Left renal pelvis (tissue), 4 donors: ENCODE measurements at regions not wholly inside any gene's neighbourhood (a gene's known extent, or its start where the extent isn't known, plus 50 kb on each side); places are given as distances from the start of the nearest gene placed in this dataset.
"Not testable (repeated sequence)": the region's sequence is repeated elsewhere in the genome, so short reads cannot be mapped to it uniquely, and the experiment has no call there.

Source experiments
- DNase-seq, 4 donors: peaks; one replicate each; pipeline ENCODE4 v3.0.0-alpha.2; 2013; ENCODE audit warnings: low read depth in 4 of 4, low spot score in 3 of 4

GRCh38 chr15:22519213-22519612 is 60.5 kb downstream of the GOLGA6L22 start:
- not testable (repeated sequence) for DNase-seq

GRCh38 chr15:22526537-22526936 is 67.8 kb downstream of the GOLGA6L22 start:
- DNase-seq = not testable (repeated sequence)

DNA sequence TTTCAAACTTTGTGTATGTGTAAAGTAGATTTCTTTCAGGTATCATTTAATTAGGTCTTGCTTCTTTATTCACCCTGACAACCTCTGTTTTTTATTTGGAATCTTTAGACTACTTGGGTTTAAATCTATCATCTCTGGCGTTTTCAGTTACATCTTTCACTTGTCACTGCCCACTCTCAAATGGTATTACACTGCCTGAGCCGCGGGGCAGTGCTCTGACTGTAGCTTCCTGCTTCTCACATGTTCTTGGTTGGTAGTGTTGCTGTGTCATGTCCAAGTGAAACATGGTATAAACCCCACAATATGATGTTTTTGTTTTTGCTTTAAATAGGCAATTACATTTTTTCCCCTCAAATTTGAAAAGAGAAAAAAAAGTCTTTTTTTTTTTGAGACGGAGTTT is 68.3 kb downstream of the GOLGA6L22 start:
- DNase-seq = not testable (repeated sequence)

DNA sequence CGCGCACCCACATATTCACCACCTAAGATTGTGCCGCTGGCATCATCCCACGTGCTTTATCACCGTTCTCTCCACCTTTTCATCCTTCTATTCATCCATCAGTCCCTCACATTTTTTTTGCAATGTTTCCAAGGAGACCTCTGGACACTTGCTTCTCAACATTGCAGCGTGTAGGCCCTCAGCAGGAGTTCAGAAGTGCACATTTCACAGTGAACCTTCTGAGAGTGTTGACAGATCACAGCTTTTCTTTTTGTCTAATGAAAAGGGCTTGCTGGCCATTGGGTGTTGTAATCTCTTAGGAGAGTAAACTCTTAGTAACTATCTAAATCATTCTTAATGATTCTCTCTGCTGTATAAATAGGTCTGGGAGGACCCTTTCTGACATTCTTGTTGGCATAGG is 70.5 kb downstream of the GOLGA6L22 start:
- DNase-seq = not testable (repeated sequence)

DNA sequence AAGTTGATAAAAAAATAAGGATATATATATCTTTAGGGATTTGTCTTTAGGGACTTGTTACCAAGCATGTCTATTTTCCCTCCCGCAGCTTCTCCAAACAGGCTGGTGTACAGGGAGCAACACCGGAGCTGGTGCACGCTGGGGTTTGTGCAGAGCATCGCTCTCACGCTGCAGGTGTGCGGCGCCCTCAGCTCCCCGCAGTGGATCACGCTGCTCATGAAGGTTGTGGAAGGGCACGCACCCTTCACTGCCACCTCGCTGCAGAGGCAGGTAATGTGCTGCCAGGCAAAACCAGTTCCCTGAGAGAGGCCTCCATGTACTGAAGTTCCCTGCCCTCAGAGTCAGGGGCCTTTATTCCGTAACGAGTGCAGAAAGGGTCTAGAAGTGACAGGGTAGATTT is 101.0 kb downstream of the GOLGA6L22 start:
- not testable (repeated sequence) for DNase-seq

GRCh38 chr15:22561716-22562115 is 103.0 kb downstream of the GOLGA6L22 start:
- not testable (repeated sequence) for DNase-seq

GRCh38 chr15:22566510-22566909 is 107.8 kb downstream of the GOLGA6L22 start:
- DNase-seq = not testable (repeated sequence)

DNA sequence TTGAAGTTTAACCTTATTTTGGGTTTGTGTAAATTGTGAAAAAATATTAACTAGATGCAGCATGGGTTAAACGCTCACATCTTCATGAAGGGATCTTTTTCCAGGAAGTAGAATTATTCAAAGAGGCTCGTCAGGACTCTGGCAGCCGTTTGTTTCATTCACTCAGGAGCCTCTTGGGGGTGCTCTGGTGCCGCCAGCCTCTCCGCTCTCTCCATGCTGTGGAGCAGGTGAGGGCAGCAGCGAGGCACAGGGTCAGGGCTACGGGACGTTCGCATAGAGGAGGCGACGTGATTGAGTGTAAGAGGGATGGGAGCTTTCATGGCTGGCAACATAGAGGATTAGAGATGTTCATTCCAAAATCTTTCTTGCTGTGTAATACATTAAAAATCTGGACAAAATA is 110.8 kb downstream of the GOLGA6L22 start:
- not testable (repeated sequence) for DNase-seq

- DNase-seq = not testable (repeated sequence)
These were observed 113.5 kb downstream of the GOLGA6L22 start for GRCh38 chr15:22572152-22572735.

GRCh38 chr15:22572792-22573191 is 114.1 kb downstream of the GOLGA6L22 start:
- DNase-seq = not testable (repeated sequence)

- DNase-seq = not testable (repeated sequence)
These were observed 119.1 kb downstream of the GOLGA6L22 start for GRCh38 chr15:22577828-22578227.

- DNase-seq = not testable (repeated sequence)
These were observed 120.5 kb downstream of the GOLGA6L22 start for GRCh38 chr15:22579213-22579612.

DNA sequence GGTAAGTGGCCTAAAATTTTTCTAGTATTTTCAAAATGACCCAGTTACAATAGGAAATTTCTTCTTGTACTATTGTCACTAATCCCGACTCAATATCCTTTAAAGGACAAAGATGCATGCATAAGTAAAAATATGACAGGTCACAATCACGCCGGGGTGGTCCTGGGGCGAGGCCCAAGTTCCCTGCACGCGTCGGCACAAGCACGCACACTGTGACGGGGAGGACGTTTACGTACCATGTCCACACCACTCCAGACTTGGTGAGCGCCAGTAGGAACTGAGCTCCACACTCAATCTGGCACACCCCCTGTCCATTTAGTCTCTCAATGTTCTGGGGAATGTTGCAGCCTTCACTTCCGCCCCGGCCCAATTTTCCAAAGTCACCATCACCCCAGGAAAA is 128.7 kb downstream of the GOLGA6L22 start:
- not testable (repeated sequence) for DNase-seq

GRCh38 chr15:22598552-22598951 is 139.8 kb downstream of the GOLGA6L22 start:
- not testable (repeated sequence) for DNase-seq

GRCh38 chr15:22599526-22600320 is 141.0 kb downstream of the GOLGA6L22 start:
- DNase-seq = not testable (repeated sequence)

- DNase-seq = not testable (repeated sequence)
These were observed 158.3 kb downstream of the GOLGA6L22 start for GRCh38 chr15:22616976-22617375.

- DNase-seq = not testable (repeated sequence)
These were observed 154.7 kb upstream of the NIPA1 start for GRCh38 chr15:22631789-22632188.

DNA sequence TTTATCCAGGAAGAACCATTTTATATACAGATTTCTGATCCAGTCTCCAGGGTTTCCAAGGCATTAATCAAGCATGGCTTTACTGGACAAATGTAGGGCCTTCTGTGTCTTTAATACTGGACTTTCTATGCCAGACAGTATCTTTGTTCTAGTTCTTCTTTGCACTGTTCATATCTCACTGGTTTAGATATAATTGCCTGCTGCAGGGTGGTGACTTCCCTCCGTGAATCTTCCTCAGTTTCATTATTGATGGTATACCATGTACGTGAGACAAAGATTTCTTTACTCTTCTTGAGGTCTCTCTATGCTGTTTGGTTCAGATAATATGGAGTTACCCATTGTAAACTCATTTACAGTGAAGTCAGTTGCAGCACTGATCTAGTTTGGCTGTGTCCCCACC is 146.5 kb upstream of the NIPA1 start:
- DNase-seq = not testable (repeated sequence)

- DNase-seq = not testable (repeated sequence)
These were observed 137.0 kb upstream of the NIPA1 start for GRCh38 chr15:22649458-22649857.

- DNase-seq = not testable (repeated sequence)
These were observed 135.3 kb upstream of the NIPA1 start for GRCh38 chr15:22651179-22651578.

DNA sequence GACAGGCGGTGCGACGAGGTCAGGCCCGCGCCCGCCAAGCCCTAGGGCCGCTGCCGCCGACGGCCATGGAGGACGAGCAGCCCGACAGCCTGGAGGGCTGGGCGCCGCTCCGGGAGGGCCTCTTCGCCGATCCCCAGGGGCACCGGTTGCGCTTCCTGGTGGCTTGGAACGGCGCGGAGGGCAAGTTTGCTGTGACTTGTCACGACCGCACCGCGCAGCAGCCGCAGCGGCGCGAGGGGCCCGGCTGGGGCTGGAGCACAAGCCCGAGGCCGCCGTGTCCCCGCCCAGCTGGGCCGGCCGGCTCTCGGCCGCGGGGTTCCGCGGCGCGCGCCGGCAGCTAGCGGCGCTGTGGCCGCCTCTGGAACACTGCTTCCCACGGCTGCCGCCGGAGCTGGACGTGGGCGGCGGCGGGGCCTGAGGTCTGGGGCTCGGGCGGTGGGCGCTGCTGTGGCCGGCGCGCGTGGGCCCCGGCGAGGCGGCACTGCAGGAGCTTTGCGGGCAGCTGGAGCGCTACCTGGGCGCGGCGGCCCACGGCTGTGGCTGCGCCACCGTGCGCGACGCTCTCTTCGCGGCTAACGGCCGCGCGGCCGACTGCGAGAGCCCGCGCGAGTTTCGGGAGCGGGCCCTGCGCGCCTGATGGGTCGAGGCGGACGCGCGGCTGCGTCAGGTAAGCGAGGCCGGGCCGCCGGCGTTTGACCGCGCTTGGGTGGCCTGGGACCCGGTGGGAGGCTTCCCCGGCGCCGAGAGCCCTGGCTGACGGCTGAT is 122.0 kb upstream of the NIPA1 start:
- peak in 3 of 4 donors; percentile 5 to 10 (median 8) for DNase-seq
